ENCODE measurements at regions not wholly inside any gene's neighbourhood (a gene's known extent, or its start where the extent isn't known, plus 50 kb on each side); places are given as distances from the start of the nearest gene placed in this dataset.

DNA sequence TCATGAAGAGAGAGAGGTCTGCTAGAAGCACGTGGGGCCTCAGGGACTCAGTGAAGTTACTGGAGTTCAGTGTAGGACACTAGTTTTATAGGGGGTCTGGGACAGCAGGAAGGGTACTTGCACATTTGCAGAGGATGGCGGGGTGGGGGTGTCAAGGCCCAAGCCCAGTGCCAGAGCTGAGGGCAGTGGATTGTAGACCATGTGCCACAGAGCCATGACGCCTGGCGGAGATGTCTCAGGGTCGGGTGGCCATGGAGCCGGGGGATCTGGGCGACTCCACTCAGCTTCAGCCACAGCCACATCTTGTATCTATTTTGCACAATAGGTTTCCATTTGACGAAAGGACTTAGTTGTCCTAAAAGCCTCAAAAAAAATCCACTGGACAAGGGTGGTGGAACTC, 50.4 kb upstream of the RGMA start:
- Histone ChIP-seq H3K9me1 (ENCODE audit: insufficient read depth, low read length) (no peaks in the 10 kb centered on the region), H3K4me1 (ENCODE audit: control insufficient read depth, insufficient read depth, low read length) (no peaks in the 10 kb centered on the region), H4K20me1 (ENCODE audit: insufficient read depth, low read length) (no peaks in the 10 kb centered on the region), H3K9me3 (ENCODE audit: control insufficient read depth, insufficient read depth, low read length) (peaks cover 30% of the 10 kb centered on the region), H2AFZ (replicated peaks; ENCODE audit: low read length, poor library complexity) (no peak overlapping the region), H4K5ac (ENCODE audit: low read depth, low read length) (no peak overlapping the region), H2BK20ac (ENCODE audit: low read depth, low read length) (no peak overlapping the region), H4K91ac (ENCODE audit: insufficient read depth, low read depth, low read length) (no peak overlapping the region), H3K4me3 (ENCODE audit: insufficient read depth, low read depth, low read length) (no peak overlapping the region), H2BK15ac (ENCODE audit: low read depth, low read length) (no peak overlapping the region), H2AK5ac (ENCODE audit: low read depth, low read length) (no peak overlapping the region), H3K23ac (ENCODE audit: low read depth, low read length) (no peak overlapping the region), H3K4me2 (ENCODE audit: low read depth, low read length) (no peak overlapping the region), H3K36me3 (ENCODE audit: control insufficient read depth, insufficient read depth, low read length) (no peaks in the 10 kb centered on the region), H3K79me1 (ENCODE audit: low read depth in 1 of 2, low read length in 2 of 2) (no peaks in the 10 kb centered on the region), H3K4ac (ENCODE audit: low read depth, low read length) (no peak overlapping the region), H2BK120ac (ENCODE audit: low read depth, low read length) (no peak overlapping the region), H3K18ac (ENCODE audit: low read depth, low read length) (no peak overlapping the region), H3K14ac (replicated peaks; ENCODE audit: low read depth, low read length) (no peak overlapping the region), H3K27me3 (ENCODE audit: control insufficient read depth, insufficient read depth, low read length) (no peaks in the 10 kb centered on the region), H2BK5ac (ENCODE audit: low read depth, low read length, poor library complexity, severe bottlenecking) (no peak overlapping the region), H3K56ac (ENCODE audit: extremely low read depth, insufficient read depth, low read length) (no peak overlapping the region), H3K9ac (ENCODE audit: low read depth, low read length) (no peak overlapping the region), H4K8ac (ENCODE audit: low read depth in 2 of 2, low read length in 2 of 2) (no peak overlapping the region), H3K27ac (ENCODE audit: insufficient read depth, low read length) (no peak overlapping the region), H2AK9ac (replicated peaks; ENCODE audit: low read depth, low read length, poor library complexity) (no peak overlapping the region)
- intact Hi-C loops (cut with micrococcal nuclease) (no loop called here), in situ Hi-C loops (cut with MboI; ENCODE audit: low sequenced_read_pairs) (no loop called here), dilution Hi-C loops (cut with HindIII; ENCODE audit: low sequenced_read_pairs, unreplicated experiment) (no loop called here)
- TF ChIP-seq CEBPB (IDR thresholded peaks at IDR 0.05; ENCODE audit: low read depth, low read length) (no peak), MAFK (IDR thresholded peaks at IDR 0.05; ENCODE audit: low read depth, low read length) (no peak), MAZ (IDR thresholded peaks at IDR 0.05; ENCODE audit: borderline replicate concordance, low read depth, low read length) (no peak), FOS (IDR thresholded peaks at IDR 0.05; ENCODE audit: low read depth, low read length) (no peak), RAD21 (IDR thresholded peaks at IDR 0.05; ENCODE audit: low read length) (no peak), MXI1 (IDR thresholded peaks at IDR 0.05; ENCODE audit: borderline replicate concordance, low read depth, low read length) (no peak), POLR2A (IDR thresholded peaks at IDR 0.05; ENCODE audit: low read depth, low read length) (no peak), BHLHE40 (IDR thresholded peaks at IDR 0.05; ENCODE audit: low read depth, low read length) (no peak), RFX5 (IDR thresholded peaks at IDR 0.05; ENCODE audit: low read depth, low read length) (no peak), NFE2L2 (IDR thresholded peaks at IDR 0.05; ENCODE audit: low read depth, low read length) (no peak)
- TF ChIP-seq, protein P1, sequence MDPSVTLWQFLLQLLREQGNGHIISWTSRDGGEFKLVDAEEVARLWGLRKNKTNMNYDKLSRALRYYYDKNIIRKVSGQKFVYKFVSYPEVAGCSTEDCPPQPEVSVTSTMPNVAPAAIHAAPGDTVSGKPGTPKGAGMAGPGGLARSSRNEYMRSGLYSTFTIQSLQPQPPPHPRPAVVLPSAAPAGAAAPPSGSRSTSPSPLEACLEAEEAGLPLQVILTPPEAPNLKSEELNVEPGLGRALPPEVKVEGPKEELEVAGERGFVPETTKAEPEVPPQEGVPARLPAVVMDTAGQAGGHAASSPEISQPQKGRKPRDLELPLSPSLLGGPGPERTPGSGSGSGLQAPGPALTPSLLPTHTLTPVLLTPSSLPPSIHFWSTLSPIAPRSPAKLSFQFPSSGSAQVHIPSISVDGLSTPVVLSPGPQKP (IDR thresholded peaks at IDR 0.05; ENCODE audit: borderline replicate concordance, low read depth, low read length), result no peak
- TF ChIP-seq, protein P2, sequence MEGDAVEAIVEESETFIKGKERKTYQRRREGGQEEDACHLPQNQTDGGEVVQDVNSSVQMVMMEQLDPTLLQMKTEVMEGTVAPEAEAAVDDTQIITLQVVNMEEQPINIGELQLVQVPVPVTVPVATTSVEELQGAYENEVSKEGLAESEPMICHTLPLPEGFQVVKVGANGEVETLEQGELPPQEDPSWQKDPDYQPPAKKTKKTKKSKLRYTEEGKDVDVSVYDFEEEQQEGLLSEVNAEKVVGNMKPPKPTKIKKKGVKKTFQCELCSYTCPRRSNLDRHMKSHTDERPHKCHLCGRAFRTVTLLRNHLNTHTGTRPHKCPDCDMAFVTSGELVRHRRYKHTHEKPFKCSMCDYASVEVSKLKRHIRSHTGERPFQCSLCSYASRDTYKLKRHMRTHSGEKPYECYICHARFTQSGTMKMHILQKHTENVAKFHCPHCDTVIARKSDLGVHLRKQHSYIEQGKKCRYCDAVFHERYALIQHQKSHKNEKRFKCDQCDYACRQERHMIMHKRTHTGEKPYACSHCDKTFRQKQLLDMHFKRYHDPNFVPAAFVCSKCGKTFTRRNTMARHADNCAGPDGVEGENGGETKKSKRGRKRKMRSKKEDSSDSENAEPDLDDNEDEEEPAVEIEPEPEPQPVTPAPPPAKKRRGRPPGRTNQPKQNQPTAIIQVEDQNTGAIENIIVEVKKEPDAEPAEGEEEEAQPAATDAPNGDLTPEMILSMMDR (conservative IDR thresholded peaks at IDR 0.05; ENCODE audit: low read depth, low read length), result no peak
- TF ChIP-seq, protein P3, sequence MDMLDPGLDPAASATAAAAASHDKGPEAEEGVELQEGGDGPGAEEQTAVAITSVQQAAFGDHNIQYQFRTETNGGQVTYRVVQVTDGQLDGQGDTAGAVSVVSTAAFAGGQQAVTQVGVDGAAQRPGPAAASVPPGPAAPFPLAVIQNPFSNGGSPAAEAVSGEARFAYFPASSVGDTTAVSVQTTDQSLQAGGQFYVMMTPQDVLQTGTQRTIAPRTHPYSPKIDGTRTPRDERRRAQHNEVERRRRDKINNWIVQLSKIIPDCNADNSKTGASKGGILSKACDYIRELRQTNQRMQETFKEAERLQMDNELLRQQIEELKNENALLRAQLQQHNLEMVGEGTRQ (IDR thresholded peaks at IDR 0.05; ENCODE audit: low read depth, low read length), result no peak
- CTCF ChIA-PET, result no interaction called here
- 20% methylated on average over 1 of the region's 8 CpGs; no CpG with 5 or more reads in 1 of the 2 experiments for WGBS, 2 experiments (ENCODE audit: extremely low coverage in 2 of 2, insufficient read length in 1 of 2)
- POLR2A ChIA-PET (ENCODE audit: unreplicated experiment), result no interaction called here
- no TSS peak for BruUV-seq (replicated peaks)
- no peak for ATAC-seq (ENCODE audit: low read depth)
- DNase-seq, result no peak
